Colon (tissue), 2 donors: ENCODE measurements at regions not wholly inside any gene's neighbourhood (a gene's known extent, or its start where the extent isn't known, plus 50 kb on each side); places are given as distances from the start of the nearest gene placed in this dataset.
"Not testable (repeated sequence)": the region's sequence is repeated elsewhere in the genome, so short reads cannot be mapped to it uniquely, and the experiment has no call there.

Experiments
- FAIRE-seq: peaks from 2 replicates; lab custom pipeline; 2012; peaks lifted over from hg19 to GRCh38; lab: Jason Lieb, UNC
- donor health status: control.
- donor health status: control.

- FAIRE-seq: no peak
Observed at GRCh38 chr4:45353161-45353560, 626.8 kb upstream of the GNPDA2 start.

GRCh38 chr4:45350438-45350837 lies 624.1 kb upstream of the GNPDA2 start:
- no peak for FAIRE-seq

GRCh38 chr4:45349859-45350258 lies 623.5 kb upstream of the GNPDA2 start:
- no peak for FAIRE-seq

GRCh38 chr4:45346816-45347435 lies 620.6 kb upstream of the GNPDA2 start:
- FAIRE-seq: no peak

- no peak for FAIRE-seq
Observed at GRCh38 chr4:45345558-45345957, 619.2 kb upstream of the GNPDA2 start.

- no peak for FAIRE-seq
Observed at GRCh38 chr4:45331802-45332201, 605.4 kb upstream of the GNPDA2 start.

- no peak for FAIRE-seq
Observed at GRCh38 chr4:45327544-45327943, 601.2 kb upstream of the GNPDA2 start.

- FAIRE-seq: no peak
Observed at GRCh38 chr4:45324455-45325417, 598.4 kb upstream of the GNPDA2 start.

GRCh38 chr4:45323453-45324058 lies 597.2 kb upstream of the GNPDA2 start:
- no peak for FAIRE-seq

GRCh38 chr4:45317739-45318138 lies 591.4 kb upstream of the GNPDA2 start:
- no peak for FAIRE-seq

GRCh38 chr4:45317276-45317675 lies 590.9 kb upstream of the GNPDA2 start:
- FAIRE-seq: no peak

- no peak for FAIRE-seq
Observed at GRCh38 chr4:45316257-45316656, 589.9 kb upstream of the GNPDA2 start.

GRCh38 chr4:45302828-45303227 lies 576.5 kb upstream of the GNPDA2 start:
- no peak for FAIRE-seq

- no peak for FAIRE-seq
Observed at GRCh38 chr4:45294464-45294863, 568.1 kb upstream of the GNPDA2 start.

- no peak for FAIRE-seq
Observed at GRCh38 chr4:45293335-45293734, 567.0 kb upstream of the GNPDA2 start.

GRCh38 chr4:45292844-45293243 lies 566.5 kb upstream of the GNPDA2 start:
- no peak for FAIRE-seq

GRCh38 chr4:45284400-45285085 lies 558.2 kb upstream of the GNPDA2 start:
- no peak for FAIRE-seq

- no peak for FAIRE-seq
Observed at GRCh38 chr4:45283352-45283751, 557.0 kb upstream of the GNPDA2 start.

- no peak for FAIRE-seq
Observed at GRCh38 chr4:45280121-45280520, 553.8 kb upstream of the GNPDA2 start.

GRCh38 chr4:45275862-45276261 lies 549.5 kb upstream of the GNPDA2 start:
- no peak for FAIRE-seq

GRCh38 chr4:45248106-45248505 lies 521.8 kb upstream of the GNPDA2 start:
- not testable (repeated sequence) for FAIRE-seq

GRCh38 chr4:45241976-45242375 lies 515.6 kb upstream of the GNPDA2 start:
- FAIRE-seq: no peak
